ENCODE measurements at regions not wholly inside any gene's neighbourhood (a gene's known extent, or its start where the extent isn't known, plus 50 kb on each side); places are given as distances from the start of the nearest gene placed in this dataset.

DNA sequence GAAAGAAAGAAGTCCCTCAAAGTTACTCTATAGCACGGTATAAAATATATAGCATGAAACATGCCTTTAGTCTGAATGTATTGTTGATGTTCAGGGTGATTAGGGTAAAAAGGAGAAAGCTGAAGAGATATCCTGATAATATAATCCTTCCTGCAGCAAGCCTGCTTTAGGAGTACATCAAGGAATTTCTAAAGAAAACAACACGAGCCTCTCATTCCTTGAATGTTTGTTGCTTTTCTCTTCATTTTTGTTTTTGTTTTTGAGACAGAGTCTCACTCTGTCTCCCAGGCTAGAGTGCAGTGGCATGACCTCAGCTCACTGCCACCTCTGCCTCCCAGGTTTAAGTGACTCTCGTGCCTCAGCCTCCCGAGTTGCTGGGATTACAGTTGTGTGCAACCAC is 79.1 kb downstream of the CD164 start:
- no peaks in the 10 kb centered on the region for H3K36me3 ChIP-seq
- DNase-seq: no peak
- intact Hi-C loops (cut with DNase I): no loop called here
- H3K27ac ChIP-seq: no peak overlapping the region
- H3K9me3 ChIP-seq: no peaks in the 10 kb centered on the region
- 81 to 84% methylated on average over 4 of the region's 4 CpGs for WGBS, 2 donors
- TF ChIP-seq POLR2A (IDR thresholded peaks at IDR 0.05) (no peak), CTCF (IDR thresholded peaks at IDR 0.05) (no peak)
- H3K4me1 ChIP-seq: peaks cover 0 to 17% (median 0%) of the 10 kb centered on the region in 3 donors
- no peaks in the 10 kb centered on the region for H3K27me3 ChIP-seq
- no peak overlapping the region for H3K4me3 ChIP-seq

- WGBS, 2 donors: 69 to 77% methylated on average over 3 to 4 of the region's 4 CpGs
- H3K36me3 ChIP-seq: no peaks in the 10 kb centered on the region
- peaks cover 0 to 17% (median 5%) of the 10 kb centered on the region in 3 donors for H3K4me1 ChIP-seq
- intact Hi-C loops (cut with DNase I): no loop called here
- H3K27me3 ChIP-seq: no peaks in the 10 kb centered on the region
- no peak overlapping the region for H3K4me3 ChIP-seq
- TF ChIP-seq POLR2A (IDR thresholded peaks at IDR 0.05) (no peak), CTCF (IDR thresholded peaks at IDR 0.05) (no peak)
- no peak overlapping the region for H3K27ac ChIP-seq
- H3K9me3 ChIP-seq: no peaks in the 10 kb centered on the region
- DNase-seq: no peak
Observed at GRCh38 chr6:109302176-109302575, 80.1 kb downstream of the CD164 start.

- peaks cover 0 to 17% (median 5%) of the 10 kb centered on the region in 3 donors for H3K4me1 ChIP-seq
- DNase-seq: no peak
- TF ChIP-seq CTCF (IDR thresholded peaks at IDR 0.05): no peak
- TF ChIP-seq POLR2A (IDR thresholded peaks at IDR 0.05): no peak
- intact Hi-C loops (cut with DNase I): no loop called here
- no peak overlapping the region for H3K4me3 ChIP-seq
- 40 to 43% methylated on average over 2 of the region's 2 CpGs for WGBS, 2 donors
- no peaks in the 10 kb centered on the region for H3K9me3 ChIP-seq
- H3K36me3 ChIP-seq: no peaks in the 10 kb centered on the region
- H3K27ac ChIP-seq: no peak overlapping the region
- no peaks in the 10 kb centered on the region for H3K27me3 ChIP-seq
Observed at GRCh38 chr6:109301418-109301817, 80.8 kb downstream of the CD164 start.

- WGBS, 2 donors: 75 to 80% methylated on average over 1 of the region's 1 CpG
- peaks cover 0 to 17% (median 5%) of the 10 kb centered on the region in 3 donors for H3K4me1 ChIP-seq
- H3K9me3 ChIP-seq: no peaks in the 10 kb centered on the region
- H3K27ac ChIP-seq: peak overlapping the region in 2 of 4 donors; percentile 51 to 52
- intact Hi-C loops (cut with DNase I): no loop called here
- DNase-seq: no peak
- no peak for TF ChIP-seq POLR2A (IDR thresholded peaks at IDR 0.05)
- TF ChIP-seq CTCF (IDR thresholded peaks at IDR 0.05): no peak
- H3K36me3 ChIP-seq: no peaks in the 10 kb centered on the region
- H3K27me3 ChIP-seq: no peaks in the 10 kb centered on the region
- no peak overlapping the region for H3K4me3 ChIP-seq
Observed at GRCh38 chr6:109300874-109301273, 81.4 kb downstream of the CD164 start.

- no peak for DNase-seq
- 58 to 63% methylated on average over 6 to 7 of the region's 7 CpGs for WGBS, 2 donors
- no peaks in the 10 kb centered on the region for H3K36me3 ChIP-seq
- H3K27ac ChIP-seq: peak overlapping the region in 2 of 4 donors; percentile 51 to 52
- no peak overlapping the region for H3K4me3 ChIP-seq
- intact Hi-C loops (cut with DNase I): no loop called here
- TF ChIP-seq CTCF (IDR thresholded peaks at IDR 0.05) (no peak), POLR2A (IDR thresholded peaks at IDR 0.05) (no peak)
- no peaks in the 10 kb centered on the region for H3K9me3 ChIP-seq
- peaks cover 0 to 17% (median 5%) of the 10 kb centered on the region in 3 donors for H3K4me1 ChIP-seq
- no peaks in the 10 kb centered on the region for H3K27me3 ChIP-seq
Observed at GRCh38 chr6:109299776-109300564, 82.3 kb downstream of the CD164 start.
